LNCaP clone FGC (cell line): ENCODE measurements at regions not wholly inside any gene's neighbourhood (a gene's known extent, or its start where the extent isn't known, plus 50 kb on each side); places are given as distances from the start of the nearest gene placed in this dataset.

Source experiments
- DNase-seq: peaks from one replicate; pipeline ENCODE4 v3.0.0-alpha.2; 2011; ENCODE audit warnings: low read depth
- H3K4me3 ChIP-seq: 2 replicates; pipeline ENCODE4 v1.5.1; 2011; ENCODE audit warnings: mild to moderate bottlenecking, low read depth, low read length, control low read depth
- TF ChIP-seq, protein P1 (sequence below): IDR thresholded peaks from 2 replicates; pipeline ENCODE4 v1.5.1; 2012; ENCODE audit warnings: mild to moderate bottlenecking; ENCODE audit not compliant: control insufficient read depth, insufficient read depth; ENCODE audit errors: extremely low read depth

DNA sequence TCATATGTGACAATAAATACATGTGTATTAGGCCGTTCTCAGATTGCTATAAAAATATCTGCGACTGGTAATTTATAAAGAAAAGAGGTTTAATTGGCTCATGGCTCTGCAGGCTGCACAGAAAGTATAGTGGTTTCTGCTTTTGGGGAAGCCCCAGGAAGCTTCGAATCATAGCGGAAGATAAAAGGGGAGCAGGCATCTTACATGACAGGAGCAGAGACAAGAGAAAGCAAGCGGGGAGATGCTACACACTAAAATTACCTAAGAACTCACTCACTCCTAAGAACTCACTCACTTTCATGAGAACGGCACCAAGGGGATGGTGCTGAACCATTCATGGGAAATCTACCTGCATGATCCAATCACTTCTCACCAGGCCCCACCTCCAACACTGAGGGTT is 284.9 kb downstream of the OTUD1 start:
- no peak for DNase-seq
- TF ChIP-seq, protein P1, sequence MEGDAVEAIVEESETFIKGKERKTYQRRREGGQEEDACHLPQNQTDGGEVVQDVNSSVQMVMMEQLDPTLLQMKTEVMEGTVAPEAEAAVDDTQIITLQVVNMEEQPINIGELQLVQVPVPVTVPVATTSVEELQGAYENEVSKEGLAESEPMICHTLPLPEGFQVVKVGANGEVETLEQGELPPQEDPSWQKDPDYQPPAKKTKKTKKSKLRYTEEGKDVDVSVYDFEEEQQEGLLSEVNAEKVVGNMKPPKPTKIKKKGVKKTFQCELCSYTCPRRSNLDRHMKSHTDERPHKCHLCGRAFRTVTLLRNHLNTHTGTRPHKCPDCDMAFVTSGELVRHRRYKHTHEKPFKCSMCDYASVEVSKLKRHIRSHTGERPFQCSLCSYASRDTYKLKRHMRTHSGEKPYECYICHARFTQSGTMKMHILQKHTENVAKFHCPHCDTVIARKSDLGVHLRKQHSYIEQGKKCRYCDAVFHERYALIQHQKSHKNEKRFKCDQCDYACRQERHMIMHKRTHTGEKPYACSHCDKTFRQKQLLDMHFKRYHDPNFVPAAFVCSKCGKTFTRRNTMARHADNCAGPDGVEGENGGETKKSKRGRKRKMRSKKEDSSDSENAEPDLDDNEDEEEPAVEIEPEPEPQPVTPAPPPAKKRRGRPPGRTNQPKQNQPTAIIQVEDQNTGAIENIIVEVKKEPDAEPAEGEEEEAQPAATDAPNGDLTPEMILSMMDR = no peak

DNA sequence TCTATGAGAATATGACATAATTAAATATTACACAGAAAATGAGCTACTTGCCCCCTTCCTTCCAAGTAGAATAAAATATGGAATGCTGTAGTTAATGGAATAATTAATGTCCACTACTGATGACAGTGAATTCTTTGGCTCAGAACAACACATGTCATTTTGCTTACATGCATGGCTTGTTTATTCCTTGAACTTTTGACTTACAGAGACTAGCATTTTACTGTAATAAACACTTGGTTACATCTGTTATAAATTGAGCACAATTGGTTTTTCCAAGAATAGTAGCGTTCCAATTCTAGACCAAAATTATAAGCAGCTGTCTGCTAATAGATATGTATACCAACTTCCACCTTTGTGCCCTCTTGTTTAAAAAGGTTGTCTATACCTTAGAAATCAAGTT is 286.7 kb downstream of the OTUD1 start:
- TF ChIP-seq, protein P1 = no peak
- no peak overlapping the region for H3K4me3 ChIP-seq
- DNase-seq = no peak

More for the DNA sequence above, 284.9 kb downstream of the OTUD1 start:
- no peak overlapping the region for H3K4me3 ChIP-seq

DNA sequence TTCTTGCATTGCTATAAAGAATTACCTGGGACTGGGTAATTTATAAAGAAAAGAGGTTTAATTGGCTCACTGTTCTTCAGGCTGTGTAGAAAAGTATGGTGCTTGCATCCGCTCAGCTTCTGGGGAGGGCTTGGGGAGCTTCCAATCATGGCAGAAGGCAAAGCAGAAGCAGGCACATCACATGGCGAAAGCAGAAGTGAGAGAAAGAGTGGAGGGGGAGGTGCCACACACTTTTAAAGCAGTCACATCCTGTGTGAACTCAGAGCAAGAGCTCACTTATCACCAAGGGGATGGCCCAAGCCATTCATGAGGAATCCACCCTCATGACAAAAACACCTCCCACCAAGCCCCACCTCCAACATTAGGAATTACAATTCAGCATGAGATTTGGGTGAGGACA is 303.5 kb downstream of the OTUD1 start:
- TF ChIP-seq, protein P1 = no peak
- no peak for DNase-seq
- no peak overlapping the region for H3K4me3 ChIP-seq

DNA sequence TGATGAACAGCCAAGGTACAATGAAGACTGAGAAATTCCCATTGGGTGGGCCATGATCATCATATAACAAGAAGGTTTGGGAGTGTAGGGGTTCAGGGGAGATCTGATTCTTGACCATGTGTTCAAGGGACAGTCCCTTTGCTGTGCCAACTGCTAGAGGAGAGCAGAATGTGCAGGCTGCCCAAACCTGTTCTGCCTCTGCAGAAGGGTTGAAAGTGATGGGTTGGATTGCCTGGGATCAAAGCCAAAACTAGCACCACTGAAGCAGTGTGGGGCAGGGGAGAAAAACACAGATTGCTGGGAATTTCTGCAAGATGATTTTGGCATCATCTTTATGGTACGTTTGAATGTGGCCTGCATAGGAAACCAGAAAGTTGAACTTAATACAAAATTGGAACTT is 303.9 kb downstream of the OTUD1 start:
- DNase-seq = peak; percentile 61
- TF ChIP-seq, protein P1 = no peak
- no peak overlapping the region for H3K4me3 ChIP-seq

DNA sequence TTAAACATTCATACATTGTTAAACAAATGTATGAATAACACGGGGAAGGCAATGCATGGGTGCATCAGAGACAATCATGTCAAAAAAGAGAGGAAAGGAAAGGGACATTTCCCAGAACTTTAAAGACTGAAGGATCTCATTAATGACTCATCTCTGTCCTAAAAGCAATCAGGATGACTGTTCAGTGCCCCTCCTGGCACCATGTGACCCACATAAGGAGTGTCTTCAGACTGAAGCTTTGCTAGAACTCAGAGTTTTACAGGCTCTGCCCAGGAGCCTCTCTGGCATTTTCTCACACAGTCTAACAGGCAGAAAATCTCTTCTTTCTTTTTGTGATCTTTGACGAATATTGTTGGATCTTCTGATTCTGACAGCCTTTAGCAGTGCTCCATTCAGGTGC is 315.3 kb downstream of the OTUD1 start:
- no peak for DNase-seq
- no peak overlapping the region for H3K4me3 ChIP-seq
- TF ChIP-seq, protein P1 = no peak

DNA sequence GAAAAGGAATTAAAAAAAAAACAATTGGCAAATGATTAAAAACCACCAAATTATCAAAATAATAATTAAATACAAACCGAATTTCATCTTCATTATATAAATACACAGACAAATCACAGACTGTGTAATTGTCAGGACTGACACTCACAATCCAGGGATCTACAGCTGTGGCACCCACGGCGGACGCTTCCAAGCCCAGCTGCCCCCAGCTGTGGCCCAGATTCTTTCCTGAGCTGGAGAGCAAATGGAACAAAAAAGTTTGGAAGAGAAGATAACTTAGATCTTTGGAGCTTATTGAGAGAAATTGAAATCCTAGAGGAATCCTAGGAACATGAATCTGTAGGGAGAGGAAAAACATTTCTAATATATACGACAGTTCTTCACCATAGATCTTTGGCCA is 316.1 kb downstream of the OTUD1 start:
- H3K4me3 ChIP-seq = no peak overlapping the region
- TF ChIP-seq, protein P1 = no peak
- DNase-seq = no peak

DNA sequence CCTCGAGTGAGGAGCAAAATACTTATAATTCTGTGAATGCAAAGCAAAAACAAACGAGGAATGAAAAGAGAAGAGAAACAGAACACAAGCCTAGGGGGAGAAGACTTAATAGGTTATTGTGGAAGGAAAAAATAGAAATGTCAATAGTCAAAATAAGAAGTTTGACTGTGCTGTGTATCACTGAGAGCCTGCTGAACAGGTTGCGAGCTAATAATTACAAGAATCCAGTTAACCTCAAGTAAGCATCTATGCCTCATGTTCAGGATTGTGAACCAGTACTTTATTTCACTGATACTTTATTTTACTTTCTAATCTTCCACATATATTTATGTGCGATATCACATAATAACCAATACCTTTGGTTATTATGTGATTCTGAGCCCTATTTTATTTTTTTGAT is 316.7 kb downstream of the OTUD1 start:
- no peak for DNase-seq
- TF ChIP-seq, protein P1 = no peak
- no peak overlapping the region for H3K4me3 ChIP-seq
